GM12872 (cell line): ENCODE measurements at regions not wholly inside any gene's neighbourhood (a gene's known extent, or its start where the extent isn't known, plus 50 kb on each side); places are given as distances from the start of the nearest gene placed in this dataset.
A peak's percentile ranks its signal among the peaks of the same experiment; 100 is the strongest.

Experiments
- CTCF ChIP-seq: IDR thresholded peaks from 3 replicates; pipeline ENCODE4 v1.5.1; 2011; ENCODE audit warnings: low read depth, mild to moderate bottlenecking, low read length, moderate library complexity; ENCODE audit not compliant: insufficient read depth

GRCh38 chr10:21031232-21031795 lies 134.2 kb upstream of the NEBL start:
- no peak for TF ChIP-seq CTCF

- TF ChIP-seq CTCF, result no peak
Observed at GRCh38 chr10:21030091-21030490, 133.0 kb upstream of the NEBL start.

GRCh38 chr10:21022821-21023220 lies 125.7 kb upstream of the NEBL start:
- TF ChIP-seq CTCF, result no peak

- TF ChIP-seq CTCF, result peak; percentile 52
Observed at GRCh38 chr10:21021843-21022594, 124.9 kb upstream of the NEBL start.

GRCh38 chr10:21021231-21021630 lies 124.1 kb upstream of the NEBL start:
- TF ChIP-seq CTCF, result no peak

- peak; percentile 88 for TF ChIP-seq CTCF
Observed at GRCh38 chr10:21020545-21020944, 123.4 kb upstream of the NEBL start.

GRCh38 chr10:21019436-21019835 lies 122.3 kb upstream of the NEBL start:
- no peak for TF ChIP-seq CTCF
